LNCaP clone FGC (cell line): ENCODE measurements at regions not wholly inside any gene's neighbourhood (a gene's known extent, or its start where the extent isn't known, plus 50 kb on each side); places are given as distances from the start of the nearest gene placed in this dataset.

ENCODE experiments used
- DNase-seq: peaks from one replicate; pipeline ENCODE4 v3.0.0-alpha.2; 2011; ENCODE audit warnings: low read depth
- H3K4me3 ChIP-seq: 2 replicates; pipeline ENCODE4 v1.5.1; 2011; ENCODE audit warnings: mild to moderate bottlenecking, low read depth, low read length, control low read depth
- TF ChIP-seq, protein P1 (sequence below): IDR thresholded peaks from 2 replicates; pipeline ENCODE4 v1.5.1; 2012; ENCODE audit warnings: mild to moderate bottlenecking; ENCODE audit not compliant: control insufficient read depth, insufficient read depth; ENCODE audit errors: extremely low read depth

DNA sequence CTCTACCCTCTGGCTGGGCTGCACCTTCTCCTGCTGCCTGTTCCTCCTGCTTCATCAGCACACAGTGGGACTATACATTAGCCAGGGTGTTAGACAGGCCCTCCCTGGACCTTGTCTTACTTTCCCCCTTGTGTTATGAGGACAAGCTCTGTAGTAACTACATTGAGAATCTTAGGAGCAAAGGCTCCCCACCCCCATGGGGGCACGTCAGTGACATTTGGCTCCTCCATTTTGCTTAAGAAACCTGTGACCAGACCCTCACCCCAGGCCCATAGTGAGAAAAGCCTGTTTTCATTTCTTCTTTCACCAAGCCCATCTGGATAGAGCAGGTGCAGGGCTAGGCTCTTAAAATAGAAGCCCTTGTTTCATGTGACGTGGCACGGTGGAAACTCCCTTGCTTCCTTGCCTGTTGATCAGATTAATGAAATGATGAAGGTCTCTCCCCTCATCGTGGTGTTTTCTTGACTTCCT, 146.7 kb downstream of the RPIA start:
- no peak for DNase-seq
- TF ChIP-seq, protein P1, sequence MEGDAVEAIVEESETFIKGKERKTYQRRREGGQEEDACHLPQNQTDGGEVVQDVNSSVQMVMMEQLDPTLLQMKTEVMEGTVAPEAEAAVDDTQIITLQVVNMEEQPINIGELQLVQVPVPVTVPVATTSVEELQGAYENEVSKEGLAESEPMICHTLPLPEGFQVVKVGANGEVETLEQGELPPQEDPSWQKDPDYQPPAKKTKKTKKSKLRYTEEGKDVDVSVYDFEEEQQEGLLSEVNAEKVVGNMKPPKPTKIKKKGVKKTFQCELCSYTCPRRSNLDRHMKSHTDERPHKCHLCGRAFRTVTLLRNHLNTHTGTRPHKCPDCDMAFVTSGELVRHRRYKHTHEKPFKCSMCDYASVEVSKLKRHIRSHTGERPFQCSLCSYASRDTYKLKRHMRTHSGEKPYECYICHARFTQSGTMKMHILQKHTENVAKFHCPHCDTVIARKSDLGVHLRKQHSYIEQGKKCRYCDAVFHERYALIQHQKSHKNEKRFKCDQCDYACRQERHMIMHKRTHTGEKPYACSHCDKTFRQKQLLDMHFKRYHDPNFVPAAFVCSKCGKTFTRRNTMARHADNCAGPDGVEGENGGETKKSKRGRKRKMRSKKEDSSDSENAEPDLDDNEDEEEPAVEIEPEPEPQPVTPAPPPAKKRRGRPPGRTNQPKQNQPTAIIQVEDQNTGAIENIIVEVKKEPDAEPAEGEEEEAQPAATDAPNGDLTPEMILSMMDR, result no peak
- no peak overlapping the region for H3K4me3 ChIP-seq

DNA sequence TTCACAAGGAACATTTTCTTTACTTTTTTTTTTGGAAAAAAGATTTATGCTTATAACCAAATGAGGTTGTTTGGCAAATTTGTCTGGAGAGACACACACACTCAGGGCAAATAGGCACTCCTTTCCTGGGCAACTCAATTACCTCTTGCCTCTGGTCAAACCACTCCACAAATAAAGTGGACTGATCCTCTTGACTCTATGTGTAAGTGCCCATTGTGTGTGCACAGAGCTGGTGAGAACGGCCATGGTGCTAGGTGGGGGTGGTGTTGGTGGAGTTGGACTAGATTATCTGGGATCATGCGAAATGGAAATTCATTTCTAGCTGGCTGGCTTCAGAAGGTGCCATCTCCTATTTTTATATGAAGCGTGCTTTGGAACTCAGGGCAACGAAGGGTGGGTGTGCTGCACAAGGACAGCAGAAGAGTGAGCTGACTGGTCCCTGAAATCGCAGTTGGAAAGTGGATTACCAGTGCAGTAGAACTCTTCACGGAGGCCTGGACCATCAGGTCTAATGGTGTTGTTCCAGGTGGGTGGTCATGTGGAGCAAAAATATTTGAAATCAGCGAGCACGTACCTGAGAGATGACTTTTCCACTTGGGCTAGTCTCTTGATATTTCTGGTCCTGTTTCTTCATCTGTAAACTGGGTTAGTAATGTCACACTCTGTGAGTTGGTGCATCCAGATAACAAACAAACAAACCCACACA, 149.9 kb downstream of the RPIA start:
- no peak overlapping the region for H3K4me3 ChIP-seq
- DNase-seq, result no peak

DNA sequence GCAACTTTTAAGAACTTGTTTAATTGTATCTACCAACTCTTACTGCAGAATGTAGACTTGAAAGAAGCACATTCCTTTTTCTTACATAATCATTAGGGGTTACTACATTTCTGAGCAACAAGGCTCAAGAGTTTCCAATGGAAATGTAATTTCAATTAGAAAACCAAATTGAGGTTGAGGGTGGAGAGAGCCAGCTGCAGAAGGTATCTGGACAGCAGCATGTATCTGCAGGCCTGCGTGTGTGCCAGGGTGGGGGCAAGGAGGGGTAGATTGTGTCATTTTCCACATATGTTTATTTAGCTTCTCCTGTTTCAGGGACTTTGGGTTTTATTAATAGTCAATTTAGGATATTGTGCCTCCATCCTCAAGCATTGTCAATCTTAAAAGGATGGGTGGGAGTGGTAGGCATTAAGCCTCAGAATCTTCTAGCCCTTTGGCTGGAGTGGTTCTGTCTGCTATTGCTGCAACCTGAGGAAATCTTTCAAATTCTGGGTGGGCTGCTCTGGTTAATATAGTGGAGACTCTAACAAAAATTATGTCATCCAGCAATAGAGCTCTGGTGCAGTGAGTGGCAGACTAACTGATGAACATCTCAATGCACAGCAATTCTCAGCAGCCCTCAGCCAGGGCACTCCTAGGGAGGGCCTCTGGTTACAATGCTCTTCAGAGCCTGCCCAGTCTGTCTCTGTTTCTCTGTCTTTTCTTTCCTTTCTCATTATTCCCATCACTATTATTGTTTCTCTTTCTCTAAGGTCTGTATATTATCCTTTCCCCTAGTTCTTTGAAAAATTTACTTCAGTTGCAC, 151.4 kb downstream of the RPIA start:
- no peak overlapping the region for H3K4me3 ChIP-seq
- DNase-seq, result no peak
- TF ChIP-seq, protein P1, result no peak

More for the DNA sequence above, 149.9 kb downstream of the RPIA start:
- TF ChIP-seq, protein P1, result no peak

DNA sequence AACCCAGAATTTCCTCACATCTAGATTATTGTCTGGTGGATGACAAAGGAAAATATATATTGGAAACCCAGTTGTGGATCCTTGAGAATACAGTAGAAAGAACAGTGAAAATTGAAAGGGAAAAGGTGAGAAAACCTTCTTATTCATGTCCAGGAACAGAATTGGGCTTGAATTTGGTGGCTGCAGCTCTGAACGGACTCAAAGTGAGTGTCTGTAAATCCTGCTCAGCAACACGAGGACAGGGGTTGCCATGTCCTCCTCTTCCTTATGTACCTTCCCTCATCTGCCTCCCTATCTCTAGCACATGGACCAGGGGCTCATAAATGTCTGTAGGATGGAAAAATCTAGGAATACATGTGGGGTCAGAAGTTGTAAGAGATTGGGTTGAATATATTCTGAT, 152.2 kb downstream of the RPIA start:
- no peak overlapping the region for H3K4me3 ChIP-seq
- DNase-seq, result no peak
- TF ChIP-seq, protein P1, result no peak

DNA sequence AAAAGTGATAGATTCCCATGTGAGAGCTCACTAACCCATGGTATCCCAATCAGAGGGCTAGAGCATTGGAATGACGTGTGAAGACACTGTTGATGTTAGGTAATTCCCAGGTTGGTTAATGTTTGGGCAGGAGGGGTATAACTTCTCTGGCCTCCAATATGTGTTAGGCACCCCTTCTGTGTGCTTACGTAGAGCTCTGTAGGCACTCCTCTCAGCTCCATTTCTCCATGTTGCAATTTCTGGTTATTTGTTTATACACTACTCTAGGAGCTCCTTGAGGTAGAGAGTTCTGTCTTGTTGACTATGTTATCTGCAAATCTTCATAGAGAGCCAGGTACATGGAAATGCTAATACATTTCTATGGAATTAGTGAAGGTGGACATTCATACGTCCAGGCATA, 153.5 kb downstream of the RPIA start:
- TF ChIP-seq, protein P1, result no peak
- DNase-seq, result no peak
- H3K4me3 ChIP-seq, result no peak overlapping the region

DNA sequence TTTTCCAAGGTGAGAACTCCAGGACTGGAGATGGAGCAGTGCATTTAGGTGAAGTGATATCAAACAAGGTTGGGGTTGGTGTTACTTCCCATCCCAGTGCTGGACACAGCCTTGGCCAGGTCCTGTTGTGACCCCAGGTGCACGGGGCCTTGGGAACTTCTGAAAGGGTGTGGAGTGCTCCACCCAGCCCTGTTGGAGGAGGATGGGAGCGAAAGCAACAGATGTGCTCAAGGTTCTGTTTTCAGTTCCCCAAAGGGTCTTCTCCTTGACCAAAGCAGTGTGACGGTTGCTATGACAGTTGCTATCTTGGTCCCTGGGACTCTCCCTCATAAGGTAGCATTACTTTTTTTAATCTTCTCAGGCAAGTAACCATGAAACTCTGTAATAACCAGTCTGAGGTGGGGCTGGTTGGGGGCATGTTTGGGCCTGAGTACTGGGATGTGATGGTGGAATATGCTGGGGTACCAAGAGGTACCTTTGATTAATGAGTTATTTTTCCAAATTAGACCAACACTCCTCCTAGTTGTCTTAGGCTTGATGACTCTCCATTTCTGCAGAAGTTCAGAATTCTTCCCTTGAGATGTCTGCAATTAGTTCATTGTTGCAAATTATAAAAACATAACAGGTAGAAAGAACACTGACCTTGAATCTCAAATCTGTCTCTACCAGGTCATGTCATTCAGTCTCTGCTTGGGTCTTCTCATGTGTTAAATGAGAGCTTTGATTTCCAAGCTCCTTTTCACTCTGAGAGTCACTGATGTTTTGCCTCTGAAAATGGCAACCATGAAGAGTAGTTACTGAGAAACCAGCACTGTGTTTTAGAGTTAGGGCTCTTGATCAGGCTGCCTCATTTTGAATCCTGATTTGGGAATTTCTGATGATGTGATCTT, 154.5 kb downstream of the RPIA start:
- no peak overlapping the region for H3K4me3 ChIP-seq
- TF ChIP-seq, protein P1, result no peak
- DNase-seq, result no peak
